H1 (cell line): ENCODE measurements at regions not wholly inside any gene's neighbourhood (a gene's known extent, or its start where the extent isn't known, plus 50 kb on each side); places are given as distances from the start of the nearest gene placed in this dataset.

ENCODE experiments used
- CTCF ChIA-PET: fragments of 300-600 bp; sonication (Branson Sonifier 250); formaldehyde crosslinking; loops from one replicate; lab custom pipeline; 2021; ENCODE audit not compliant: partially characterized antibody; lab: Charles Lee
- POLR2A ChIA-PET: fragments of 300-600 bp; sonication (Branson Sonifier 250); formaldehyde crosslinking; loops from one replicate; lab custom pipeline; 2021; ENCODE audit warnings: inconsistent platforms; ENCODE audit not compliant: partially characterized antibody; lab: Charles Lee
- DNase-seq, 2 experiments: peaks; one replicate each; pipeline versions ENCODE4 v3.0.0 to v3.0.0-alpha.2; 2010 to 2022; ENCODE audit warnings: low spot score in 2 of 2, low read depth in 1 of 2, mixed read lengths in 1 of 2
- FAIRE-seq: peaks from 2 replicates; lab custom pipeline; 2011; peaks lifted over from hg19 to GRCh38; lab: Jason Lieb, UNC
- H2AFZ ChIP-seq: 2 replicates; pipeline ENCODE4 v1.8.1; 2012; ENCODE audit warnings: low read length, inconsistent platforms
- H2AK5ac ChIP-seq: 2 replicates; pipeline ENCODE4 v1.6.1; 2013; ENCODE audit warnings: low read depth, low read length
- H2BK120ac ChIP-seq: replicated peaks from 2 replicates; pipeline ENCODE3; 2013; ENCODE audit warnings: low read depth, low read length, inconsistent platforms
- H2BK12ac ChIP-seq: 2 replicates; pipeline ENCODE4 v1.6.1; 2013; ENCODE audit warnings: low read depth, low read length
- H2BK15ac ChIP-seq: 2 replicates; pipeline ENCODE4 v1.6.1; 2013; ENCODE audit warnings: low read length
- H2BK20ac ChIP-seq: 2 replicates; pipeline ENCODE4 v1.6.1; 2013; ENCODE audit warnings: low read length
- H2BK5ac ChIP-seq: 2 replicates; pipeline ENCODE4 v1.6.1; 2013; ENCODE audit warnings: low read depth, low read length
- H3K14ac ChIP-seq: 2 replicates; pipeline ENCODE4 v1.6.1; 2013; ENCODE audit warnings: inconsistent platforms; ENCODE audit not compliant: insufficient read length
- H3K18ac ChIP-seq: 2 replicates; pipeline ENCODE4 v1.6.1; 2013; ENCODE audit warnings: low read length; ENCODE audit errors: extremely low read depth
- H3K23ac ChIP-seq: 2 replicates; pipeline ENCODE4 v1.6.1; 2013; ENCODE audit warnings: inconsistent platforms; ENCODE audit not compliant: insufficient read length
- H3K23me2 ChIP-seq: 2 replicates; pipeline ENCODE4 v1.6.1; 2013; ENCODE audit warnings: low read depth, low read length
- H3K27ac ChIP-seq: 2 replicates; pipeline ENCODE4 v1.6.1; 2011; ENCODE audit warnings: low read depth, low read length, inconsistent platforms
- H3K27me3 ChIP-seq, 4 experiments: replicated peaks in 1 of 4; 1 replicate in 1 of 4; 2 replicates in 3 of 4; pipeline versions ENCODE4 v1.6.1 to v1.8.1; 2011 to 2013; ENCODE audit warnings: low read length in 3 of 4, mild to moderate bottlenecking in 3 of 4, inconsistent platforms in 2 of 4, mixed read lengths in 2 of 4, moderate library complexity in 1 of 4; ENCODE audit not compliant: control insufficient read depth in 3 of 4, insufficient read depth in 3 of 4; ENCODE audit errors: extremely low read depth in 1 of 4
- H3K36me3 ChIP-seq, 4 experiments: 2 replicates each; pipeline versions ENCODE4 v1.6.1 to v1.8.1; 2011 to 2013; ENCODE audit warnings: mild to moderate bottlenecking in 4 of 4, low read length in 3 of 4, moderate library complexity in 2 of 4, control low read depth in 1 of 4, inconsistent platforms in 1 of 4; ENCODE audit not compliant: insufficient read depth in 4 of 4, control insufficient read depth in 2 of 4
- H3K4ac ChIP-seq: replicated peaks from 2 replicates; pipeline ENCODE3; 2013; ENCODE audit warnings: low read length, low read depth, mixed read lengths, inconsistent platforms; ENCODE audit not compliant: insufficient read length
- H3K4me1 ChIP-seq, 4 experiments: replicated peaks in 1 of 4; 1 replicate in 1 of 4; 2 replicates in 3 of 4; pipeline versions ENCODE4 v1.6.1 to v1.8.1; 2011 to 2013; ENCODE audit warnings: low read length in 3 of 4, inconsistent platforms in 2 of 4, mixed read lengths in 1 of 4; ENCODE audit not compliant: insufficient read depth in 4 of 4, control insufficient read depth in 3 of 4
- H3K4me2 ChIP-seq, 2 experiments: 2 replicates each; pipeline versions ENCODE4 v1.6.1 to v1.8.1; 2011 to 2013; ENCODE audit warnings: low read depth in 2 of 2, low read length in 2 of 2, control low read depth in 1 of 2, inconsistent platforms in 1 of 2, mild to moderate bottlenecking in 1 of 2; ENCODE audit not compliant: insufficient read depth in 1 of 2
- H3K4me3 ChIP-seq, 4 experiments: fragments of 200-600, 300-600 bp in 1 of 4; sonication (generic), shearing (Covaris generic), sonication (Bioruptor Twin) in 1 of 4; 2 replicates each; pipeline versions ENCODE4 v1.5.1 to v1.8.1; 2011 to 2016; ENCODE audit warnings: low read length in 4 of 4, low read depth in 3 of 4, control low read depth in 2 of 4, inconsistent platforms in 2 of 4, mild to moderate bottlenecking in 2 of 4, mixed read lengths in 1 of 4, moderate library complexity in 1 of 4; ENCODE audit not compliant: insufficient read depth in 2 of 4; ENCODE audit errors: extremely low read depth in 1 of 4
- H3K56ac ChIP-seq: replicated peaks from 2 replicates; pipeline ENCODE3; 2013; ENCODE audit warnings: low read depth, mild to moderate bottlenecking, mixed read lengths, low read length, inconsistent platforms; ENCODE audit not compliant: insufficient read length
- H3K79me1 ChIP-seq: 2 replicates; pipeline ENCODE4 v1.6.1; 2013; ENCODE audit warnings: low read depth, low read length, control low read depth
- H3K79me2 ChIP-seq, 2 experiments: 2 replicates each; pipeline versions ENCODE4 v1.6.1 to v1.8.1; 2012 to 2013; ENCODE audit warnings: low read length in 2 of 2, mild to moderate bottlenecking in 2 of 2, inconsistent platforms in 1 of 2; ENCODE audit not compliant: insufficient read depth in 2 of 2, control insufficient read depth in 1 of 2
- H3K9ac ChIP-seq, 4 experiments: replicated peaks in 1 of 4; 1 replicate in 1 of 4; 2 replicates in 3 of 4; pipeline versions ENCODE4 v1.6.1 to v1.8.1; 2011 to 2013; ENCODE audit warnings: low read depth in 3 of 4, low read length in 3 of 4, control low read depth in 2 of 4, mild to moderate bottlenecking in 2 of 4, moderate library complexity in 2 of 4, inconsistent platforms in 1 of 4; ENCODE audit errors: extremely low read depth in 1 of 4
- H3K9me3 ChIP-seq, 2 experiments: 2 replicates each; pipeline versions ENCODE4 v1.6.1 to v1.8.1; 2012 to 2013; ENCODE audit warnings: mild to moderate bottlenecking in 2 of 2, moderate library complexity in 2 of 2, control low read depth in 1 of 2, inconsistent platforms in 1 of 2, low read depth in 1 of 2, low read length in 1 of 2, mixed read lengths in 1 of 2; ENCODE audit not compliant: insufficient read depth in 2 of 2
- H4K20me1 ChIP-seq, 2 experiments: replicated peaks in 1 of 2; 2 replicates each; pipeline versions ENCODE3 to v1.8.1; 2011 to 2013; ENCODE audit warnings: inconsistent platforms in 2 of 2, low read length in 2 of 2, mild to moderate bottlenecking in 1 of 2; ENCODE audit not compliant: insufficient read depth in 2 of 2, control insufficient read depth in 1 of 2
- H4K5ac ChIP-seq: 2 replicates; pipeline ENCODE4 v1.6.1; 2013; ENCODE audit warnings: low read length, low read depth, mixed read lengths, inconsistent platforms; ENCODE audit not compliant: insufficient read length
- H4K8ac ChIP-seq: 2 replicates; pipeline ENCODE4 v1.8.0; 2013; ENCODE audit warnings: mild to moderate bottlenecking, moderate library complexity, low read length, inconsistent platforms; ENCODE audit not compliant: insufficient read depth; ENCODE audit errors: extremely low read depth
- H4K91ac ChIP-seq: replicated peaks from 2 replicates; pipeline ENCODE3; 2013; ENCODE audit warnings: low read length, mixed read lengths, inconsistent platforms; ENCODE audit not compliant: insufficient read length
- HDAC2 ChIP-seq, 2 experiments: fragments of 300-600 bp in 1 of 2; sonication (generic) in 1 of 2; IDR thresholded peaks; 2 replicates each; pipeline ENCODE4 v1.6.1; 2011 to 2012; ENCODE audit warnings: low read depth in 2 of 2, low read length in 2 of 2, mild to moderate bottlenecking in 2 of 2, moderate library complexity in 2 of 2, borderline replicate concordance in 1 of 2, inconsistent platforms in 1 of 2
- WGBS, 2 experiments: shearing (Covaris generic) in 1 of 2; methylation state at CpG; one replicate each; pipeline versions ENCODE4 v1.1.6 to v1.1.7; 2013 to 2015; ENCODE audit warnings: low lambda C conversion rate in 2 of 2, mixed read lengths in 2 of 2, inconsistent platforms in 1 of 2, low coverage in 1 of 2, missing lambda C conversion rate in 1 of 2; ENCODE audit not compliant: insufficient replicate concordance in 2 of 2, insufficient coverage in 1 of 2, insufficient read length in 1 of 2; ENCODE audit errors: extremely low coverage in 1 of 2, missing lambda C conversion rate in 1 of 2; 5-methylcytosine and 5-hydroxymethylcytosine counted together

- Histone ChIP-seq H4K8ac (no peak overlapping the region), H3K14ac (no peak overlapping the region), H3K79me2 (no peaks in the 10 kb centered on the region), H2BK5ac (no peak overlapping the region), H3K4me3 (no peak overlapping the region), H4K5ac (no peak overlapping the region), H3K36me3 (no peaks in the 10 kb centered on the region), H4K91ac (no peak overlapping the region), H2BK20ac (no peak overlapping the region), H3K18ac (no peak overlapping the region), H3K56ac (no peak overlapping the region), H3K4me2 (no peak overlapping the region), H3K27ac (no peak overlapping the region), H2BK15ac (no peak overlapping the region), H3K27me3 (no peaks in the 10 kb centered on the region), H3K9me3 (no peaks in the 10 kb centered on the region), H3K23me2 (no peaks in the 10 kb centered on the region), H2BK120ac (no peak overlapping the region), H3K79me1 (no peaks in the 10 kb centered on the region), H4K20me1 (no peaks in the 10 kb centered on the region), H3K23ac (no peak overlapping the region), H2BK12ac (no peak overlapping the region), H3K9ac (no peak overlapping the region), H3K4me1 (no peaks in the 10 kb centered on the region), H2AFZ (no peak overlapping the region), H3K4ac (no peak overlapping the region), H2AK5ac (no peak overlapping the region)
- 93% methylated on average over 6 of the region's 6 CpGs; no CpG with 5 or more reads in 1 of the 2 experiments for WGBS, 2 experiments
- no peak for FAIRE-seq
- ChIA-PET POLR2A (no interaction called here), CTCF (no interaction called here)
- DNase-seq, result no peak
- no peak for TF ChIP-seq HDAC2 (IDR thresholded peaks at IDR 0.05; ENCODE audit: borderline replicate concordance in 1 of 2, low read depth in 2 of 2, low read length in 2 of 2)
Observed at GRCh38 chr2:4844881-4845280, 847.3 kb upstream of the SOX11 start.
